Endodermal cell (in vitro differentiated cells): ENCODE measurements at regions not wholly inside any gene's neighbourhood (a gene's known extent, or its start where the extent isn't known, plus 50 kb on each side); places are given as distances from the start of the nearest gene placed in this dataset.

Experiments used
- DNase-seq: peaks from one replicate; pipeline ENCODE4 v3.0.0-alpha.2; 2017
- H3K27ac ChIP-seq: 2 replicates; pipeline ENCODE4 v1.5.1; 2013; ENCODE audit warnings: mild to moderate bottlenecking, low read depth, low read length, moderate library complexity
- H3K27me3 ChIP-seq: 2 replicates; pipeline ENCODE4 v1.6.1; 2013; ENCODE audit warnings: mild to moderate bottlenecking, low read length, moderate library complexity; ENCODE audit not compliant: insufficient read depth, control insufficient read depth, poor library complexity, severe bottlenecking
- H3K36me3 ChIP-seq: 2 replicates; pipeline ENCODE4 v1.7.0; 2013; ENCODE audit warnings: mild to moderate bottlenecking, low read length, moderate library complexity; ENCODE audit not compliant: control insufficient read depth, insufficient read depth
- H3K4me1 ChIP-seq: one replicate; pipeline ENCODE4 v1.7.0; 2013; ENCODE audit warnings: low read length; ENCODE audit not compliant: control insufficient read depth, insufficient read depth
- H3K4me3 ChIP-seq: 2 replicates; pipeline ENCODE4 v1.5.1; 2013; ENCODE audit warnings: mild to moderate bottlenecking, low read length, moderate library complexity
- H3K9ac ChIP-seq: 2 replicates; pipeline ENCODE4 v1.6.1; 2013; ENCODE audit warnings: mild to moderate bottlenecking, low read length, moderate library complexity; ENCODE audit not compliant: poor library complexity, severe bottlenecking; ENCODE audit errors: extremely low read depth
- H3K9me3 ChIP-seq: 2 replicates; pipeline ENCODE4 v1.6.1; 2013; ENCODE audit warnings: mild to moderate bottlenecking, low read length, moderate library complexity; ENCODE audit not compliant: control insufficient read depth
- H3K27ac Mint-ChIP-seq: 2 replicates; pipeline ENCODE4 v1.8.0; 2020; ENCODE audit warnings: mixed read lengths
- H3K27me3 Mint-ChIP-seq: 2 replicates; pipeline ENCODE4 v1.8.0; 2021; ENCODE audit warnings: mild to moderate bottlenecking, mixed read lengths; ENCODE audit not compliant: insufficient read depth
- H3K36me3 Mint-ChIP-seq: 2 replicates; pipeline ENCODE4 v1.8.0; 2020; ENCODE audit warnings: low read depth, mixed read lengths
- H3K4me1 Mint-ChIP-seq: 2 replicates; pipeline ENCODE4 v1.8.0; 2020; ENCODE audit warnings: mixed read lengths
- H3K4me3 Mint-ChIP-seq: 2 replicates; pipeline ENCODE4 v1.8.0; 2020; ENCODE audit warnings: mild to moderate bottlenecking, moderate library complexity, mixed read lengths
- H3K9me3 Mint-ChIP-seq: 2 replicates; pipeline ENCODE4 v1.8.0; 2020; ENCODE audit warnings: mild to moderate bottlenecking, mixed read lengths
- WGBS, 2 experiments: methylation state at CpG; one replicate each; pipeline versions ENCODE4 v1.1.5 to v1.1.7; 2013; ENCODE audit warnings: missing lambda C conversion rate in 2 of 2, mixed read lengths in 1 of 2; ENCODE audit not compliant: insufficient coverage in 1 of 2, insufficient read length in 1 of 2; 5-methylcytosine and 5-hydroxymethylcytosine counted together
- TF ChIP-seq, protein P1 (sequence below): fragments of 200-600 bp; sonication (generic); conservative IDR thresholded peaks from 2 replicates; pipeline ENCODE4 v1.5.0; 2021; ENCODE audit warnings: antibody characterized with exemption, mild to moderate bottlenecking

DNA sequence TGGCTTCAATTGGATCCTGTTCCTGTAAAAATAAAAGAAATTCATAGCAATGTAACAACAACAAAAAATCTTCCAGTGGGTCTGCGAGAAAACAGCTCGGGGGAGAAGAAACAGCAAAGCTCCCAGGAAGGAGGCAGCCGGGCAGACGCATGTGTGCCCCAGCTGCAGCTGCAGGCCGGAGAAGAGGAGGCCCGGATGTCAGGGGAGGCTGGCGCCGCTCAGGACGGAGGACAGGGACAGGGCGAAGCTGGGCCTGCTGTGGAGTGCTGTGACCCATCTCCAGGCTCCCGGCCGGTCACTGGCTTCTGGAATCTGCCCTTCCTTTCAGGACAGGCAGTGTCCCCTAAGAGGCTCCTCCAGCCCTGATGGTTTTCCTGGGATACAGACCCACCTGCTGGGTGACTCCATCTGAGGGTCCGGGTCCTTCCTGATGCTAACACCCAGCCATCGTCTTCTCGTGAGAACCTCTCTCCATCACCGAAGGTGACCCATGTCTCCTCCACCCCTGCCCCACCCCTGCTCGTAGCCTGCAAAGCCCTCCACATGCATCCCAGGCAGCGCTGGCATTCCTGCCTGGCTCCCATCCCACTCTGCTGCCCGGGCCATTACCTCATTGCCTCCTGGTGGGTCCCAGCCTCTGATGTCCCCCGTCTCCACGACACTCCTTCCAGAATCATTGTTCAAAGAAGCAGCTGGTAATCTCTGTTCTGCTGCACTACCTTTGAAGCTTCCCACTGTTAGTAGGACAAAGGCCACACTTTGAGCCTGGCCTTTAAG is 145.4 kb upstream of the TWIST2 start:
- peaks cover 3% of the 10 kb centered on the region for H3K4me1 Mint-ChIP-seq

DNA sequence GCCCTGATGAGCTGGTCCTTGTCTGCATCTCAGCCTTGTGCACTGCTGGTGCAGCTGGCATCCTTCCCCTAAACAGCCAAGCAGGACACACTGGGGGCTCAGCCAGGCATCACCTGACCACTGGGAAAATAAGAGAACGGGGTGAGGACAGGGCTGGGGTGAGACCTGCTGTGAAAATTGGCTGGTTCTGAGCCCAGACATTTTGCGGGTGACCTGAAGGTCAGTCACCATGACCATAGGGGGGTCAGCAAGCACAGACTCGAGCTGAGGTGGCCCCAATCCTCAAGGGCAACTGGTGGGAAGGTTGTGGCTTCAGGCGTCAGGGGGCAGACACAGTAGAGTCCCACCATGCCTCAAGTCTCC is 144.9 kb upstream of the TWIST2 start:
- 82 to 100% methylated on average over 1 to 4 of the region's 4 CpGs for WGBS, 2 experiments
- peaks cover 3% of the 10 kb centered on the region for H3K4me1 Mint-ChIP-seq
- Histone ChIP-seq H3K4me1 (no peaks in the 10 kb centered on the region), H3K4me3 (no peak overlapping the region), H3K36me3 (no peaks in the 10 kb centered on the region), H3K9me3 (no peaks in the 10 kb centered on the region), H3K27me3 (no peaks in the 10 kb centered on the region), H3K9ac (no peak overlapping the region), H3K27ac (no peak overlapping the region)
- no peak overlapping the region for H3K4me3 Mint-ChIP-seq
- DNase-seq: no peak
- H3K9me3 Mint-ChIP-seq: no peaks in the 10 kb centered on the region
- no peaks in the 10 kb centered on the region for H3K27me3 Mint-ChIP-seq
- H3K27ac Mint-ChIP-seq: no peak overlapping the region
- H3K36me3 Mint-ChIP-seq: no peaks in the 10 kb centered on the region
- TF ChIP-seq, protein P1, sequence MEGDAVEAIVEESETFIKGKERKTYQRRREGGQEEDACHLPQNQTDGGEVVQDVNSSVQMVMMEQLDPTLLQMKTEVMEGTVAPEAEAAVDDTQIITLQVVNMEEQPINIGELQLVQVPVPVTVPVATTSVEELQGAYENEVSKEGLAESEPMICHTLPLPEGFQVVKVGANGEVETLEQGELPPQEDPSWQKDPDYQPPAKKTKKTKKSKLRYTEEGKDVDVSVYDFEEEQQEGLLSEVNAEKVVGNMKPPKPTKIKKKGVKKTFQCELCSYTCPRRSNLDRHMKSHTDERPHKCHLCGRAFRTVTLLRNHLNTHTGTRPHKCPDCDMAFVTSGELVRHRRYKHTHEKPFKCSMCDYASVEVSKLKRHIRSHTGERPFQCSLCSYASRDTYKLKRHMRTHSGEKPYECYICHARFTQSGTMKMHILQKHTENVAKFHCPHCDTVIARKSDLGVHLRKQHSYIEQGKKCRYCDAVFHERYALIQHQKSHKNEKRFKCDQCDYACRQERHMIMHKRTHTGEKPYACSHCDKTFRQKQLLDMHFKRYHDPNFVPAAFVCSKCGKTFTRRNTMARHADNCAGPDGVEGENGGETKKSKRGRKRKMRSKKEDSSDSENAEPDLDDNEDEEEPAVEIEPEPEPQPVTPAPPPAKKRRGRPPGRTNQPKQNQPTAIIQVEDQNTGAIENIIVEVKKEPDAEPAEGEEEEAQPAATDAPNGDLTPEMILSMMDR: no peak

More for the DNA sequence above, 145.4 kb upstream of the TWIST2 start:
- Histone ChIP-seq H3K36me3 (no peaks in the 10 kb centered on the region), H3K4me3 (no peak overlapping the region), H3K9ac (no peak overlapping the region), H3K27ac (no peak overlapping the region), H3K4me1 (no peaks in the 10 kb centered on the region), H3K27me3 (no peaks in the 10 kb centered on the region), H3K9me3 (no peaks in the 10 kb centered on the region)
- no peaks in the 10 kb centered on the region for H3K27me3 Mint-ChIP-seq
- peak; percentile 53 for DNase-seq
- H3K36me3 Mint-ChIP-seq: no peaks in the 10 kb centered on the region
- no peak overlapping the region for H3K4me3 Mint-ChIP-seq
- no peaks in the 10 kb centered on the region for H3K9me3 Mint-ChIP-seq
- TF ChIP-seq, protein P1: no peak
- H3K27ac Mint-ChIP-seq: no peak overlapping the region
- 88 to 92% methylated on average over 13 to 21 of the region's 21 CpGs for WGBS, 2 experiments

DNA sequence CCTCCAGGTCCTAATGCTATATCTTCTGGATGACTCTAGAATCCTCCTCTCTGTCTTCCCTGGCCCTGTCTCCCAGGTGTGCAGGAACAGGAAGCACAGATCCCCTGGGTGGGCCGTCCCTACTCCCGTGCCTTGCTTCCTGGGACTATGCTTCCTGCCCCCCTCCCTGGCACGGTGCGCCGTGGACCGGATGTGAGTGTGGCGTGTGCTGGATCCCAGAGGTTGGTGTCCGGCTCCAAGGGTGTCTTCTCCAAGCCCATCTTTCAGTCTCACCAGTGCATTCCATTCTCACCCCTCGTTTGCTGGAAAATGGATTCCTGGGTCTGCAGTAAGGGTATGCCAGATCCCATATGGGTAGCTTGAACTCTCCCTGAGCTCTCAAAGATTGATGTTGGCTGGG is 144.4 kb upstream of the TWIST2 start:
- Mint-ChIP-seq H3K36me3 (no peaks in the 10 kb centered on the region), H3K9me3 (no peaks in the 10 kb centered on the region), H3K4me3 (no peak overlapping the region), H3K27ac (no peak overlapping the region), H3K4me1 (peaks cover 3% of the 10 kb centered on the region), H3K27me3 (no peaks in the 10 kb centered on the region)
- H3K27me3 ChIP-seq: no peaks in the 10 kb centered on the region
- H3K4me3 ChIP-seq: no peak overlapping the region
- TF ChIP-seq, protein P1: no peak
- no peak overlapping the region for H3K27ac ChIP-seq
- H3K9ac ChIP-seq: no peak overlapping the region
- no peaks in the 10 kb centered on the region for H3K9me3 ChIP-seq
- H3K4me1 ChIP-seq: no peaks in the 10 kb centered on the region
- peak; percentile 16 for DNase-seq
- no peaks in the 10 kb centered on the region for H3K36me3 ChIP-seq
- WGBS, 2 experiments: 94 to 95% methylated on average over 7 to 9 of the region's 9 CpGs
